Cardiac septum (tissue), 1 donor: ENCODE measurements at regions not wholly inside any gene's neighbourhood (a gene's known extent, or its start where the extent isn't known, plus 50 kb on each side); places are given as distances from the start of the nearest gene placed in this dataset.

ENCODE experiments used
- DNase-seq: peaks from one replicate; pipeline ENCODE4 v3.0.0-alpha.2; 2020; ENCODE audit warnings: low spot score
- intact Hi-C: fragments of 100-400 bp; cut with DNase I; formaldehyde crosslinking; loops from one replicate; pipeline ENCODE4 v1.14.0; 2022
- donor health status: DM: no; HTN: no; CAD: no.

DNA sequence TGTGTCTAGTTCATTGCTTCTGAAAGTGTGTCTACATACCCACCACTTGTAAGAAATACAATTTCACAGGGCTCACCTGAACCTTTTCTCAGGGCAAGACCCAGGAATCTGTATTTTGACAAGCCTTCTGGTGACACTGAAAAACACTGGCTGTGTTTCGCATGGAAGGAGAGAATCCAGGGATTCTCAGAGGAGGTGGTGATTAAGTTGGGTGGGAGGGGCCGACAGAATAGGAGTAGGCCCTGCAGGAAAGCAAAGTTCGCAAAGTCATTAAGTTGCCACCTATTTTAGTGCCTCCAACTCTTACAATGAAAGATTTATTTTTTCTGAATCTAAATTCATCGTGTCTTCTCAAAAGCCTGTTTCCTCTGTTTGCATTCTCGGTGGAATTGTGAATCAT, 186.8 kb downstream of the FAT3 start:
- intact Hi-C loops, result no loop called here
- DNase-seq, result no peak

DNA sequence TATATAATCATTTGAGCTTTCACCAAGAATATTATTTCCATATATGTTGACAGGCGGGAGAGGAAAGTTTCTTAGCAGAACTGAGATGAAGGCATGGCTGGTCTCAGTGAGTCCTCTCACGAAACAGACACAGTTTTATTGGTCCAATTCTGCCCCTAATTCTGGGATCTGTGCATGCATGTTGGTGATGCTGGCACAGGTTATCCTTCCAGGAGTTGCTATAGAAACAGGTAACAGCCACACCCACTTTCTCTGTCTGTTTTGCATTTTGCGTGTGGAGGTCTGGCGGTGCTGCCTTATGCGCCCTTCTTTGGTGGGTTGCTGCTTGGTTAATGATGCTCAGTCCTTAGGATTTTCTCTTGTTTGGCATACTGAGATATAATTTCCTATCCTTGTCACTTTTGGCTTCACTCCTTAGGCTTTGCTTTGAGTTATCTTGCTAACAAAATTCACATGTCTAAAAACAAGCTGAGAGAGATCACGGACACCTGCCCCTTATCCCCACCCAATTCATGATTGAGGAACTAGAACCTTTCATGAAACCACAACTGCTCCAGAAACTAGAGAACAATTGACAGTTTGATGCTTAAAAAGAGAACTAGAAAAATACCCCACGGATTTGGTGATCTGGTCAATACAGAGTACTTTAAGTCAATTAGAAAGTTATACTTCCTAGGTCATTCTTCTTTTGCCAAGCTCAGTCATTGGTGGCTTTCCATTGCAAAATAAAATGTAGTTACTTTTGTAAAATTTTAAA, 189.3 kb downstream of the FAT3 start:
- intact Hi-C loops, result no loop called here
- DNase-seq, result no peak

DNA sequence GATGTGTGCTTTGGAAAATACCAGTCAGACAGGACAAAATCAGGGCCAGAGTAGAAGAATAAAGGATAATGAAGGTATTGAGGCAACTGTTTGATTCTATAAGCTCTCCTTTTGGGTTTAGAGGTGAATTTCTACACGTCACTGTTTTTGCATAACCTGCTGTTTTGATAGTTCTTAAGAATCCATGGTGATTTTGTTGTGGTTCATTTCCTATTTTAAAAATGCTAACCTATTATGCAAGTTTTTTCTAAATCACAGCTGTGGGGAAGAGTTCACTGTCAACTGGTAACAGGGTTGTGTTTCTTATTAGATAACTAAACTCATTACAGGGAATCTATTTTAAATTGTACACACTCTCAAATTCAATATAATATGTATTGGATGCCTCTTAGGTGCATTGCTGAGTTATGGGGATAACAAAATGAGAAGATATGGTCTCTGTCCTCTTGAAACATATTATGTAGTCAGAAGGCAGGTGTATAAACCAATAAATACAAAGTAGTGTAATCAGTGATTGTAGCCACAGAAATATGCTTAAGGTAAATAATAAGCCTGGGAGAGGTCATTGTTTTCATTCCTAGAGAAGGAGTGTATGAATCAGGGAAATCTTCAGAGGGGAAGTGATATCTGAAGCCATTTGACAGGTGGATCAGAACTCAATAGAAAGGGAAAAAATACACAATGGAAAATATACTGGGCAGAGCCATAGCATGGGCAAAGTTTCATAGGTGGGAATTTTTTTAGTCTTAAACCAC, 192.5 kb downstream of the FAT3 start:
- intact Hi-C loops, result no loop called here
- no peak for DNase-seq

DNA sequence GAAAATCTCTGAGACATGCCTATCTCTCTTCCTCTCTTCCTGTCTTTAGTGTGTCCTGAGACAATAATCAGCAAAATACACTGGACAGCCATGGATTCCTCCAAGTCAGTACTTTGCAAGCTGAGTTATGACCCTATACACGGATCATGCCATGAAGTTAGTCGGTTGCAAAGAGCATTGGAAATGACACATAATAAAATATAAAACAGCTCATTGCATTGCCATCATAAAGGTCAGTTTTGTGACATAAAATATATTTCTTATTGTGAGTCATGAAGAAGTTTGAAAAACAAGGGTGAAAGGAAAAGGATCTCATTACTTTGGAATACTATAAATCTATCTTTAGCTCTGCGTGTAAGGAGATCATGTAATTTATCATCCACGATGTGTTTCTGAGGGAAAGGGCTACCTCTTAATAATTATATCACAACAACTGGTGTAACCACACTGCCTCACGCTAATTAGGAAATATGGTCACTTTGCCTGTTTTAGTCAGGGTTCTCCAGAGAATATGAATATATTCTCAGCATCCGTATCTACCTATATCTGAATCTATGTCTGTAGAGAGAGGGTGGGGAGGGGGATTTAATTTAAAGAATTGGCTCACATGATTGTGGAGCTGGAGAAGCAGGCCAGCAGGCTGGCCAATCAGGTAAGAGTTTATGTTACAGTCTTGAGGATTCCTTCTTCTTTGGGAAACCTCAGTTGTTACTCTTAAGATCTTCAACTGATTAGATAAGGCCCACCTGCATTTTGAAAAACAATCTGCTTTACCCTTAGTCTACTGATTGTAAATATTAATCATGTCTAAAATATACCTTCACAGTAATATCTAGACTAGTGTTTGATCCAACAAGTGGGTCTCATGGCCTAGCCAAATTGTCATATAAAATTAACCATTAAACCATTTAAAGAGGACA, 198.8 kb downstream of the FAT3 start:
- no peak for DNase-seq
- intact Hi-C loops, result no loop called here

DNA sequence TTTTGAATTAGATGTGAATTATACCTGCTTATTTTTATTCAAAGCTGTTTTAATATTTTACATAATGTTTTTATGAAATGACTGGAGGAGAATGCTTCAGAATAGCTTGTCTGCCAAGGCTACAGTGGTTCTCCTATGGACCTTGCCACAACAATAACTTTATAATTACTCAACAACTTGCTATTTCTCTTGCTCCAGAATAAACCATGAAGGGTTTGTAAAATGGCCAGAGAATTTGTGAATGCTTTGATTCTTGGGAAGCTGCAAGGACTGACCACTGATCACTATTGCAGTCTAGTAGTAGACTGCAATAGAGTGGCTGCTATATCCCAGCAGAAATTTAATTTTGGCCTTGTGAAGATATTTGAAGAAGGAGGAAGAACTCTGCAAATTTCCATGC, 199.7 kb downstream of the FAT3 start:
- intact Hi-C loops, result no loop called here
- DNase-seq, result no peak

DNA sequence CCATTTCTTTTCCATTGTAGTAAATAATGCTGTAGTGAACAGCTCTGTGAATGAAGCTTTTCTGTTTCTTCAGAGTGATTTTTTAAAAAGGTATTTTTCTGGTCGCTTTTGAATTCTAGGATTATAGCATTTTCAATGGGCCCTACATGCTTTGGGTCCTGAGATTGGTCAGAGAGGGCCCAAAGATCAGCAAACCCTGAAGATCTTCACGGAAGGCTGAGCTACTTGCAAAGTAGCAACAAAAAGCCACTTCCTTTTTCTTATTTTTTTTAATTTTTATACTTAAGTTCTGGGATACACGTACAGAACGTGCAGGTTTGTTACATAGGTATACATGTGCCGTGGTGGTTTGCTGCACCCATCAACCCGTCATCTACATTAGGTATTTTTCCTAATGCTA, 200.5 kb downstream of the FAT3 start:
- intact Hi-C loops, result no loop called here

DNA sequence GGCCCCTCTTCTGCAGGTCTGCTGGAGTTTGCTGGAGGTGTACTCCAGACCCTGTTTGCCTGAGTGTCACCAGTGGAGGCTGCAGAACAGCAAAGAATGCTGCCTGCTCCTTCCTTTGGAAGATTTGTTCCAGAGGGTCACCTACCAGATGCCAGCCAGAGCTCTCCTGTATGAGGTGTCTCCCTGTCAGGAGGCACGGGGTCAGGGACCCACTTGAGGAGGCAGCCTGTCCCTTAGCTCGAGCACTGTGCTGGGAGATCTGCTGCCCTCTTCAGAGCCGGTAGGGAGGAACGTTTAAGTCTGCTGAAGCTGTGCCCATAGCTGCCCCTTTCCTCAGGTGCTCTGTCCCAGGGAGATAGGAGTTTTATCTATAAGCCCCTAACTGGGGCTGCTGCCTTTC, 207.9 kb downstream of the FAT3 start:
- no peak for DNase-seq
- intact Hi-C loops, result no loop called here

More for the DNA sequence above, 200.5 kb downstream of the FAT3 start:
- no peak for DNase-seq

DNA sequence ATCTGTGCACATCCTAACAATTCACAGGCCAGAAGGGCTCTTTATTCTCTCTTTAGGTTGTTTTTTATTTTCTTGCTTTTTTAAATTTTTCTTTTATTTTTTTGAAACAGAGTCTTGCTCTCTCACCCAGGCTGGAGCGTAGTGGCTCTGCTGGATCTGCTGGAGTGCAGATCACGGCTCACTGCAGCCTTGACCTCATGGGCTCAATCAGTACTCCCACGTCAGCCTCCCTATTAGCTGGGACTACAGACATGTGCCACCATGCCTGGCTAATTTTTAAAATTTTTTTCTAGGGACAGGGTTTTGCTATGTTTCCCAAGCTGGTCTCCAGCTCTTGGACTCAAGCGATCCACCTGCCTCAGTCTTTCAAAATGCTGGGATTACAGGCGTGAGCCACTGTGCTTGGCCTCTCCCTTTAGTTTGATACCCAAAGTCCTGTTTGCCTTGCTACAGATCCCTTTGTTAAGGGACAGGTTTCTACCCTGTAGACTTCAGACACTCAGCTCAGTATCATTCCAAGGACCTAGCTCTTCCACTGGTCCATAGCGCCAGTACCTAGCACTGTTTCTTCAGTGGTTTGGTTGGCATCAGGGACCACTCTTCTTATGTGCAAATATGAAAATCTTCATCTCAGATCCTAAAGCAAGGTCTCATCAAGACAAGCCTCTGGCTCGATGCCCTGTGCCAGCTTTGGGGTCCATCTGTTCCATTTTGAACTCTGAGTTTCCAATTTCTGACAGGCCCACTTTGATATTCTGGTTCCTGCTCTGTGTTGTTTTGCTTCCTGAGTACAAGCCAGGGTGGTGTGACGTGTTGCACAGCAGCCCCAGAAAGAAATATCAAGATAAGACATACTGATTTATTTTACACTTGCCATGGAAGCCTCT, 211.7 kb downstream of the FAT3 start:
- intact Hi-C loops, result no loop called here

DNA sequence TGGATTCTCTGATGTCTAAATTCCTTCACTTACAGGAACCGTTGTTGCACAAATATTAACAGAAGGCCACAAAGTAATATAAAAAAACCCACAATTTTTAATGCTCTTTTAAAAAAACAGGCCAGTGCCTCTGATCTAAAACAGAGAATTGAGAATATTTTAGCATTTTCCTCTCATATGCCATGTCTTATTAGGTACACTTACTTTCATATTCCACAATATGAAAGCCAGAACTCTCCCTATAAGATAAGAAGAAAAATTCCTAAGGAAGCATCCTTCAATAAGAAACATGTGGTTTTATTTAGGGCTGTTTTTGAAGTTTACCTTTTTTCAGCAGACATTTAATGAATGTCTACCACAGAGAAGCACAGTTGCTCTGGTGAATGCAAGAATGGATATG, 214.5 kb downstream of the FAT3 start:
- intact Hi-C loops, result no loop called here
- no peak for DNase-seq

More for the DNA sequence above, 211.7 kb downstream of the FAT3 start:
- DNase-seq, result no peak

DNA sequence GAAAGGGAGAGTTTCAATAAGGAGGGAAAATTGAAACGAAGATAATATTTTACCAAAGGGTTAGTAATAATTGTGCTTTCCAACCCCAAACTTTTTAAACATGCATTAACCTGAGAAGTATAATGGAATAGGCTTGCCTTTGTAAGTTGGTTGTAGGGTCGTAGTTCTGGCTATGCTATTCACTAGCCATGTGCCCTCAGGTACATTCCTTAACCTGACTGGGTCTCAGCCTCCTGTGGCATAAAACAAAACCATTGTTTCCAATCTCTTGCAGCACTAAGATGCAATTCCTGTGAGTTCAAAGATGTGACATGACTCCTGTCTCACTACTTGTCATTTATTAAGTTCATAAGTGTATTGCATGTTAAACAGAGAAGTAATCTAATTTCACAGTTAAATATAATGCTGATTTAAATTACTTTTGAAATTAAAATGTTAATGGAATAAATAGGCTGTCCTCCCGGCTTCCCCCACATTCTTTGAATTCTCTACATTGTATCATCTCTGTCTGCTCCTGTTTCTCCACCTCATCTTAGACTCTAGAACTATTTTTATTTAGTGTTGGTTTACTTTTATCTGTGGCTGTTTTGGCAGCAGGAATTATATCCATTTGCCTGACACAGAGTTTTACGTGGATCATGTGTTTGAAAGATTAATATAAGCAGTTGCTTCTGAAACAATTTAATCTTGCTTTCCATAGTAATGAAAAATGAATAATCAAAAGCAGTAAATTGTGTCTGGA, 216.3 kb downstream of the FAT3 start:
- intact Hi-C loops, result no loop called here
- DNase-seq, result no peak

DNA sequence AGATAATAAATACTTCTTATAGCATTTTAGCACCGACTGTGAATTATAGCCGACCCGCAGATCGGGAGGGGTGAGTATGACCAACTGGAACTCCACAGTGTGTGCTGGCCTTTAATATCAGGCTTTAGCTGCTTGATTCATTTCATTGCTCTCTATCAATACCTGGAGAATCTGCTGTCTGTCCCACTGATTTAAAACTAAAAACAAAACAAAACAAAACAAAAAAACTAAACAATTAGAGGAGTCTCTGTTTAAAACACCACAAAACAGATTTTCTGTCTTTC, 216.8 kb downstream of the FAT3 start:
- DNase-seq, result no peak
- intact Hi-C loops, result no loop called here

DNA sequence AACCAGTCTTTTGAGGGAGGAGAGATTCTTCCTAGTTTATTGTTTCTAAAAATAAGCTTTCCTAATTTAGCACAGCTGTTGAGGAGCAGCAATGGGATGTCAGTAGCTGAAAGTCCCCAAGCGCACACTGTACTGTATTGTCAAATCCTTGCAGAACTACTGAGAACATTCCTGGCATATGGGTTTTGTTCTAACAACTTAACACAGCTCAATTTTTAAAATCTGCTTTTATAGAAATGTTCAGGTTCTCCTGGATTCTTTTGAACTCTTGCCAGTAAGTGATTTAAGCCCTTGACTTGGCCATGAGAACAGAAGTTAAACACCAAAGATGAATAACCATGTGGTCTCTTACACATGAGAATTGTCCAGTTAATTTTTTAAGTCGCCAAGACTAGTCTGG, 218.6 kb downstream of the FAT3 start:
- DNase-seq, result no peak
- intact Hi-C loops, result no loop called here

DNA sequence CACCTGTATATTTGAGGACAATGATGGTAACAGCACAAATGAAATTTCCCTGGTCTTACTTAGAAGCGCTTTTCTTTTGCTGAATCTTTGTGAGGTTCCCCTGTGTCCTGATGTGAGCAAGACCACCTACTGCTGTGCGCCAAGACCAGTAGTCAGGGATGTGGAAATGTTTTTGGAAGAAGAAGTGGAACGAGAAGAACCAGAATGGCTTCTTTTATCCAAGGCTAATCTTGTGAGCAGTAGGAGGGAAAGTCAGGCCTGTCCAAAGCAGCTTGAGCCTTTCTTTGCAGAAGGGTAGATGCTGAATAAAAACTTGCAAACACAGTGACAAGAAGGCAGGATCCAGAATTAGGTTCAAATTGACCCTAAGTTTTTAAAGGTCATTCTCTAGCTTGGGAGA, 223.0 kb downstream of the FAT3 start:
- DNase-seq, result no peak
- intact Hi-C loops, result no loop called here

DNA sequence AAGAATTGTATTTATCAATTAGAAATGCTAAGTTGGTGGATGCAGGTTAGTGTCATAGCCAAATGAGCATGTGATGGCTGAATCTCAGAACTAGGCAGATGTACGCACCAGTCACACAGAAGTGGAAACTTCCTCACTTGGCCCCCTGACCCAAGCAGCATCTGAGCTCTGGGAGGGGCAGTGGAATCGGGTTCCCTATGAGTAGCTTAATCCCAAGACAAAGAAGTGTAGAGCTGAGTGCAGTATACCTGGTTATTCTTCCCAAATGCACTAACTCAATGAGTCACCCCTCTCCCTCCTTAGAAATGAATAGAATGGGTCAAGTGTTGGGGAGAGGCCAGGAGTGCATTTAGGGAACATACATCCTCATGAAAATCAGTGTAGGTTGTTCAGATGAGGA, 224.6 kb downstream of the FAT3 start:
- DNase-seq, result no peak
- intact Hi-C loops, result no loop called here

DNA sequence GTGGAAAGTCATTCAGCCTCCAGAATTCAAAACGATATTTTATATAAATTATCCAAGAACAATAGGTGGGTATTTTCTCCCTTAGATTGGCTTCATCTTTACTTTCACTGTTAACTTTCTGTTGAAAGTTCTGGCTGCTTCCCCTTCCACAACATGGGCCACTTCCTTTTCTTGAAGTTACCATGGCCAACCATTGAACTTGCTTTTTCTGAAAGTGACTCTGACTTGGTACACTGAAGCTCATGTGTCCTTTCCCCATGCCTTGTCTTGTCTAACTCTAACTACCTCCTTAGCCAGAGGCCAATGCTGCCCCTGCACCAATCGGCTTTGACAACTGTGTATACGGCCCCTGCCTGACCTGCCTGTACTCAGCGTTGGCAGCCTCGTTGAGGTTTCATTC, 225.2 kb downstream of the FAT3 start:
- intact Hi-C loops, result no loop called here
- DNase-seq, result no peak

DNA sequence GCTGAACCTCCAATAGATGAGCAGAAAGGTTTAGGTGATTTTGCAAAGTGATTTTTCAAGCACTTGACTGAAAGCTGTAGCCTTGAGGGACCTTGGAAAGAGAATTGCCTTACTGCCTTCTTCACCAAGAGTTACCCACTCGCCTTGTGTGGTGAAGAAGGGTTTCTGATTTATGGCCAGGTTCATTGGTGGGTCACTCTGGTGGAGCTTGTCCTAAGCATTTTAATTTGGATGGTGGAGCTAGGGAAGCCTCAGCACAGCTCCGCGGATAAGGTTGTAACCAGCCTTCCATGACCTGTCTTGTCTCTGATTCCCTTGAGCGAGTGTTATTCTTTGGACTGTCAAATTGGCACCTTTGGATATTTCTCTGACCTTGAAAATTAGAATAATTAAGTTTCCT, 226.4 kb downstream of the FAT3 start:
- DNase-seq, result no peak

DNA sequence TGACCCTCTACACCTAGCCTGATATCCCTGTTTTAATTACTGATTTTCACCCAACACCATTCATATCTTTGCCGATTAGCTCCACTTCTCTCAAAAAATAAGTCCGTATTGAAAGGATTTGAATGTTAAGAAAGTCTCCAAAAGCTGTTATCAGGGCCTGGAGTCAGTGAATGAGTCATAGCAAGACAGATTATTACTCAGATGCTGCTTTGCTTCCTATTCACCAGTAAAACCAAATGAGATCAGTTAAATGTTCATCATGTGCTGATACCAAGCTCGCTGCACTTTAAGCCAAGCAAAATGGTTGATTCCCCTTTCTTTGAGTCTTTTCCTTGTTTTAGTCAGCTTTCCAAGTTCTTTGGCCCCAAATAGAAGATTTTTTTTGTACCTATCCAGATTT, 228.4 kb downstream of the FAT3 start:
- no peak for DNase-seq

More for the DNA sequence above, 226.4 kb downstream of the FAT3 start:
- intact Hi-C loops, result no loop called here

DNA sequence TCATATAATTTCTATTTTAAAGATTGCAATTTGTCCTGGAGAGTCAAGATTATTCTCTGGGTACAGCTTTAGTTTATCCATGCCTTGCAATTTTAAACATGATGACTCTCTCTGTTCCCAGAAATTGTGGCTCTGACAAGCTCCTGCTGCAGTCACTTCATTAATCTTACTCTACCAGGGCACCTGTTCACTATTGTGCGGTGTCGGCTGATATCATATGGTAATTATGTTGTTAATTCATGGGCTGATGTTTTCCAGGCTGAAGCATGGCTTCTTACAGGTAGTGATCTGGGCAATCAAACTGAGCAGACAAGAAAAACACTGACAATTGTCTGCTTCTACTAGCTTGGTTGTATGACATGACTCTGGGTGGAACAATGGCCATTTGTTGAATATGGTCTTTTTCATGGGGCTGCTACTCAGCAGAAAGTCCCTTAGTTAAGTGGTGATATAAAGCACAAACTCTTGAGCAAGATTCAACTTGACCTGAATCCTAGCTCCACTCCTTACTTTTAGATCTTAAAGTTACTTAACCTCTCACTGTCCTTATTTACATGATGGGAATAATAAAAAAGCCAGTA, 230.7 kb downstream of the FAT3 start:
- intact Hi-C loops, result no loop called here
- DNase-seq, result no peak

More for the DNA sequence above, 228.4 kb downstream of the FAT3 start:
- intact Hi-C loops, result no loop called here

DNA sequence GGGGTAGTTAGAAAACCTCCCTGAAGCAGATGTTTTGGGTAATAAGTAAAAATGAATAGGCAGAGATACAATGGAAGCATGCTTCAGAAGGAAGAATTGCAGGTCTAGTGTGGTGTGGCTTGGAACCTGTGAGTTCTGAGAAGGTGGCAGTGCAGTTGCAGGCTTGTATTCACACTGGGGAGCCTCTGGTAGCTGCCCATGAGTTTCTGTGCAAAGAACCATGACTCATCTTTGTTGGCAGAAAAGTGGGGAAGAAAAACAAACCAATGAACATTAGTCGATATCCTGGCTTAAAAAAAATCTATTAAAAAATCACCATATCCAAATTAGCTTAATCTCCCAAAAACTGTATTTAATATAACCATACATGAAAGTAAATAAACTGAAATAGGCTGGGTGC, 232.6 kb downstream of the FAT3 start:
- intact Hi-C loops, result no loop called here
- DNase-seq, result no peak
